ENCODE measurements at regions not wholly inside any gene's neighbourhood (a gene's known extent, or its start where the extent isn't known, plus 50 kb on each side); places are given as distances from the start of the nearest gene placed in this dataset.
A peak's percentile ranks its signal among the peaks of the same experiment; 100 is the strongest.
"Not testable (repeated sequence)": the region's sequence is repeated elsewhere in the genome, so short reads cannot be mapped to it uniquely, and the experiment has no call there.

- DNase-seq = no peak
Observed at GRCh38 chr9:38253200-38253599, 139.3 kb upstream of the ALDH1B1 start.

DNA sequence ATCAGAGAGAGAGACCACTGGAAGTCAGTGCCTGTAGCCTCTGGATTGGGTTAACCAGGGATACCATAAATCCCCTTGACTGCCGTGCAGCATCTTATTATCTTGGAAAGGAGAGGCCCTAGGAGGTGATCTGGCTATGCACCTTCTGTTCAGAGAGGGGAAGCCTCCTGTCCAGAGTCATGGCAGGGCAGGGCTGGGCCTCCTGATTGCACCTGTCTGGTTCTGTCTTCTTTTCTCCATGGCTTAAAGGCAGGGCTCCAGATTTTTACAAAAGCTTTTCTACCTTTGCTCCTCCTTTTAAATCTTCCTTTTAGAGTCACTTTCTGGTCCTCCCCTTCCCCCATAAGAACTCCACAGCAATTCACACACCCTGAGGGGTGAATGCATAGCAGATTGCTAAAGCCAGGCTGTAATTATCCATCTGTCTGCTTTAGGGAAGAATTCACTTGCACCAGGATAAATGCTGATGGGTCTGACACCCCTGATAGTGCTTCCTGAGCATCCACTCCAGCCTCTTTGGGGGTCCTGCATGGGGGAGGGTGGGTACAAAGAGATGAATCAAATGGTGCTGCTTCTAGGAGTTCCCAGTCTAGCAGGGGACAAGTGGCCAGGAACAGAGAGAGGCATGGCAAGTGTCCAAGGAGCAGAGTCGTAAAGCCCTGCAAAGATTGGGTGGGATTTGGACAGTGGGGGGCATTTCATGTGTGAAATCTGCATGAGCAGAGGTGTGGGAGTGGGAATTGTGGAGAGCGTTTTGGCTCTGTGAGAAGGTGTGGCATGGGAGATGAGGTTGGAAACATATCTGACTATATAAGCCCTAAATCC is 141.3 kb upstream of the ALDH1B1 start:
- DNase-seq = no peak

DNA sequence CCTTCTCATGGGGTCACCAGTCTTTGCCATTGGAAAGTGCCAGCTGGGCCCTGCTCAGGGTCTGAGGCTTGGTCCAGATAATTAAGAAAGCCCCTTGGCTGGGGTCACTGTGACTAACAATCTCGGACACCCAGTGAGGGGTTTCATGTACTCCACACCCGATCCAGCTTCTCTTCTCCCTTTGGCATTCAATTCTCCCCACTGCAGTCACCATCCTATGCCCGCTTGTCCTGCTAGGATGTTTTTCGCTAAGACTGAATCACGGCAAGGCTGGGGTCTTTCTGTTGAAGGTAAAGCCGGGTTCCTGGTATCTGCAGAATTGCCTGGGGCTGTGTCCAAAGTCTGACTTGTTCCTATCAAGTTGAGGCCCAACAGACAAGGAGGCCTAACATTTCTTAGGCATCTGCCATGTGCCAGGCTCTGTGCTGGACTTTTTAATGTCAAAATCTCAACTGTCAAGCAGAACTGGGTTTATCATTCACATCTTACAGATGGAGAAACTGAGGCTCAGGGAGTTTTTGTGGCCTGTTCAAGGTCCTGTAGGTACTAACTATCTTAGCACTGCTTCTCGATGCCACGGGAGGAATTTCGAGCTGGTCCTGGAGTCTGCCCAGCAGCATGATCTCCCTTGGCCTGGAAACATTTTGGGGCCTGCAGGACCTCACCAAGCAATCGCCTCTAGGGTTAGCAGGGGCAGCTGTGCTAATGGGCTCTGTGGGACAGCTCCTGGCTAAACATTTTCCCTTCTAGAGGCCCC is 142.0 kb upstream of the ALDH1B1 start:
- no peak for DNase-seq

- no peak for DNase-seq
Observed at GRCh38 chr9:38249587-38250210, 142.8 kb upstream of the ALDH1B1 start.

DNA sequence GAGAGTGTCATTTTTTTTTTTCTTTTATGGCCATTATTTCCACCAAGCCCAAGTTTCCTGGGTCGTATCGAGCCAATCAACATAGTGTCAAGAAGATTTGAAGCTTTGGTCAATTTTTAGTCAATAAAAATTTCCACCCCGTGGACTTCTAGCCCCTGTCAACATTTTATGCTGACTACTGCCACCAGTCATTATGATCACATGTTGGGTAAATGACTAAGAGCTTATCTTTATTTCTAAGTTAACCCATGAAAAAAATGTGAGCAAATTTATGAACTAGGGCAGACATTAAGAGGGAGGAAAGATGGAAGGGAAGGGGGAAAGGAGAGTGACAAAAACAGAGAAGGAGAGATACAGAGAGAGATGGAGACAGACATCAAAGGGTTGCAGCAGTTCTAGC is 143.5 kb upstream of the ALDH1B1 start:
- DNase-seq = no peak

- DNase-seq = no peak
Observed at GRCh38 chr9:38246833-38247232, 145.7 kb upstream of the ALDH1B1 start.

GRCh38 chr9:38244971-38245370 is 147.5 kb upstream of the ALDH1B1 start:
- no peak for DNase-seq

- no peak for DNase-seq
Observed at GRCh38 chr9:38243993-38244392, 148.5 kb upstream of the ALDH1B1 start.

DNA sequence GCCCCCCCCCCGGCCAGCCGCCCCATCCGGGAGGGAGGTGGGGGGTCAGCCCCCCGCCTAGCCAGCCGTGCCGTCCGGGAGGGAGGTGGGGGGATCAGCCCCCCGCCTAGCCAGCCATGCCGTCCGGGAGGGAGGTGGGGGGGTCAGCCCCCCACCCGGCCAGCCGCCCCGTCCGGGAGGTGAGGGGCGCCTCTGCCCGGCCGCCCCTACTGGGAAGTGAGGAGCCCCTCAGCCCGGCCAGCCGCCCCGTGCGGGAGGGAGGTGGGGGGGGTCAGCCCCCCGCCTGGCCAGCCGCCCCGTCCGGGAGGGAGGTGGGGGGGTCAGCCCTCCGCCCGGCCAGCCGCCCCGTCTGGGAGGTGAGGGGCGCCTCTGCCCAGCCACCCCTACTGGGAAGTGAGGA is 150.4 kb upstream of the ALDH1B1 start:
- not testable (repeated sequence) for DNase-seq

DNA sequence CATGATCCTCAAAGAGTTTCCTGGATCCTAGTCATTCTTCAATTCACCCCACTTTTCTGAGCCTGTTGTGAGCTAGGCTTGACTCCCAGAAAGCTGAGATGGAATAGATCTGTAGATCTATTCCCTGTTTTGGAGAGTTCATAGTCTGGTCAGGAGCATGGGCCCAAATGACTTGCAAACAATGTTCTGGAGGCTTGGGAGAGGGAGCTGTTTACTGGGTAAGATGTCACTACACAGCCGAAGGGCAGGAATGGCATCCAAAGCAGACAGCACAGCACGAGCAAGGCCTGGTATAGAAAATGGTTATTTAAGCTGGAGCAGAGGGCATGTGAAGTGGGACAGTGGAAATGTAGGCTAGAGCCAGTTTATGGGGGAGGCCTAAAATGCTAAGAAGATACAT is 152.5 kb upstream of the ALDH1B1 start:
- no peak for DNase-seq

DNA sequence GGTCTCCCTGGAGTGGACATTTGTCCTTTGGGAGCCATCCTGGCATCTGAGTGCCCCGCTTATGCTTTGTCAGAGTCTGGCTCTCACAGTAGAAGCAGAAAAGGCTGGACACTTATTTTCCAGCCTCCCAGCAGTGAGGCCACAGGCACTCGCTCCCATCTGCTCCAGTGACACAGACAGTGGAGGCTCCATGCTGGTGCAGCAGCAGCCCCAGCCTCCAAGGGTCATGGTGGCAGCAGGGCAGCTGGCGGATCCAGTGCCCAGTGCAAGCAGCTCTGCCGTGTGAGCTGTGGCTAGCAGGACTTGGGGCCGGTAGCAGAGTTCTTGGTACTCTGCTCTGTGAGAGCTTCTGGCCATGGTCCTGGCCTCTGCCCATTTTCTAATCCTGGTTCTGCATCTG is 157.3 kb upstream of the ALDH1B1 start:
- no peak for DNase-seq

DNA sequence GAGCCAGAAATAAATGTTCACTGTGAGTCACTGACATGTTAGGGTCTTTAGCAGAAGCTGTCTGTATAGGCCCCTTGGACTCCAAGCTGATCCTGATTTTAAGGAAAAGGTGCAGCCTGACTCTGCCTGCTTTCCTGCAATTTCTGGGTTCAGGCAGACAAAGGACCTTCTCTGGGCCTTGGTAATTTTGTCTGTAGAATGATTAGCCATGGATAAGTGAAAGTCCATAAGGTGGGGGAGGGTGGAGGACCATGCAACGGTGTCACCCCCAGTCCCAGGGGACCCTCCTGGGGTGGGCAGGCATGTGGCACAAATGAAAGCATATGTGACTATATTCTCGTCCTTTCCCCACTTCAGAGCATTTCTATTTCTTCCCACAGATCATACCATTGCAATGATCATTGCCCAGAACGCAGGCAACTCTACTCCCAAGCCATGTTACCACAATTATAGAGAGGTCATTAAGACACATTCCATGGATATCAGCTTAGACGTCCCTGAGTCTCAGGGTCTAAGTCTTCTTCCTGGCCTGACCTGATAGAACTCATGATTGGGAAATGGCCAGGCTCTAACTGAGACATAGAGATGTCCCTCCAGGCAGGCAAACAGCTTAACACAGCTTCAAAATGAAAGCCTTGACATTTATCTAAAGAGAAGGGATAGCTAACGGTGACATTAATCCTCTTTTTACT is 157.9 kb upstream of the ALDH1B1 start:
- DNase-seq = no peak

- DNase-seq = no peak
Observed at GRCh38 chr9:38233796-38234355, 158.6 kb upstream of the ALDH1B1 start.

- no peak for DNase-seq
Observed at GRCh38 chr9:38233343-38233742, 159.2 kb upstream of the ALDH1B1 start.

GRCh38 chr9:38232895-38233294 is 159.6 kb upstream of the ALDH1B1 start:
- no peak for DNase-seq

DNA sequence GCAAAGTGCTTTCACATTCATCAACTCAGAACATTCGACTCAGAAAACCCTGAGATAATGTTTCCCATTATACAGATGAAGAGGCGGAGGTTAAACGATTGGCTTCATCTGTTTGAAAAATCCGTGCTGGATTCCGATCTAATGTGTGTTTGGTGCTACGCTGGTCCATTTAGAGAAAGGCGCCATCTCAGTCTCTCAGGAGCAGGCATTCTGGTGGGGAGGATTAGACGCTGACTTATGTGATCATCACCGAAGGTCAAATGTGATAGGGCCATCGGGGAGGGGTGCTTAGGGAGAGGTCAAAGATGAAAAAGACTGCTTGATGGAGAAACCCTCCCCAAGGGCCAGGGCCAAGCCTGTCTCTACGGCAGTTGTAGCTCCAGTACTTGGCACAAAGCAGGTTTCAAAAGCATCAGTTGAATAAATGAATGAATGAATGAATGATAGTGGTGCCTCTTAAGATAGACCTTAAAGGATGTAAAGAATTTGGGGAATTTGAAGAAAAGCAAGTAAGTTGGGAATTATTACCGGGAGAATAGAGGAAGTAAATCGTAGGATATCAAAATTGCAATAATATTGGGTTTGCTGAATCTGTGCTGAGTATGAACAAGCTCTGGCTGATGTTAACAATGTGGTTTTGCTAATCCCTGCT is 160.6 kb upstream of the SHB start:
- no peak for DNase-seq

DNA sequence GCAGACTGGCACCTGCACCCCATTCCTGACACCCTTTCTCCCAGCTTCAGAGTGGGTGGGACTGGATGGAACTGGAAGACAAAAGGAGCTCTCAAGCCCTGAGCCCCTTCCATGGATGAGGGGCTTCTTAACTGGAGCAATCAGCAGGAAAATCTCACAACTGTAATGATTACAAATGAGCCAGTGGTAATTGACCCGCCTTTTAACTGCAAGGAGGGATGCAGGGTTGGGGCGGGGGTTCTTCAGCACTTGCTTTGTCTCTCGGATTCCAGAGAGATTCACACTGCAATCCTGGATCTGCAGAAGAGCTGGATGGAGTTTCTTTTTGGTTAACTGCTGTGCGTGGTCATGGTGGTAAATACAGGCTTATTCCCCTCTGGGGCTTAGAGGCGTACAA is 160.1 kb upstream of the SHB start:
- DNase-seq = no peak

DNA sequence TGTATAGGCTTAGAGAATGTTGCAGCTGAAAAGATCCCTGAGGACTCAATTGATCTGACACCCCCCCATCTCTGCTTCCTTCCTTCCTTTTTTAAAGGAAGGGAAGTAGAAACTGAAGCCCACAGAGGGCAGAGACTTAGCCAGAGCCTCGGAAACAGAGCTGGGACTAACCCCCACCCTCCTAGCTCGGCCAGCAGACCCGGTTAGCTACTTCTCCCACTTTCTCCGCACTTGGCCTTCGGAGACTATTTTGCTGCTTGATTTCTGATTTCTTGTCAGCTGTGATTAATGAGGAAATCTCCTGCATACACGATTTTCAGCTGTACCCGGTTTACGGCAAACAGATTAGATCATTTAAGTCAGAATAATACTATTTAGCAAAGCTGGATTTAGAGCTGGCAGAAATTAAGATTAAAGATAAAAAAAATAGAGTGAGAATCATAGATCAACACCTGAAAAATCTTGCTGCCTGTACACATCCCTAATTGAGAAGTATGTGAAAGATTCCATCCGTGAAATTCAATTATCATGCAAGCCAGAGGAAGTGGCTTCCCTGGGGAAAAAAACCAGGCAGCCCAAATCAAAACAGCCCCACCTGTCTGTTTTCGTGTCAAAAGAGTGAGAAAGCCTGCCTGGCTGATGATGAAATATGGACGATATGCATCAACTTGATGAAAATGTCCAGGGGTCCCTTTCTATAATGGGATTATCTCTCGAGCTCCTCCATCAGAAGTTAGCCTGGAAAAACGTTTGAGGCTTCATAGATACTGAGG is 159.5 kb upstream of the SHB start:
- DNase-seq = no peak

DNA sequence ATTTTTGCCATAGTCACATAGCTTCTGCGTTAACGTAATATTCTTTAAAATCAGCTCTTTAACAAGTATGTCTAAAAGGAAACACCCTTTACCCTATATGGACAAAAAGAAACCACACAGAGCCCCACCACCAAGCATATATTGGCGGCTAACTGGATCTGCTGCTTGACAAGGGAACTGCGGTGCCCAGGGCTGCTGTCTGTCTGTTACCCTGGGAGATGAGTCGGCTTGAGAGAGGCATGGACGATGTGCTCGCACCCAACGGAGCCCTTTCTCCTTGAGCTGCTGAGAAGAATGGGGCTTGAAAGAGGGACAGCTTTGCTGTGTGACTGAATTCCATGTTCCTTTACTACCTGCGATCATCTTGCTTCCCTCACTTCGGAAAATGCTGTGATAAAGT is 158.6 kb upstream of the SHB start:
- DNase-seq = peak; percentile 33

GRCh38 chr9:38227061-38227540 is 158.1 kb upstream of the SHB start:
- DNase-seq = peak; percentile 96

DNA sequence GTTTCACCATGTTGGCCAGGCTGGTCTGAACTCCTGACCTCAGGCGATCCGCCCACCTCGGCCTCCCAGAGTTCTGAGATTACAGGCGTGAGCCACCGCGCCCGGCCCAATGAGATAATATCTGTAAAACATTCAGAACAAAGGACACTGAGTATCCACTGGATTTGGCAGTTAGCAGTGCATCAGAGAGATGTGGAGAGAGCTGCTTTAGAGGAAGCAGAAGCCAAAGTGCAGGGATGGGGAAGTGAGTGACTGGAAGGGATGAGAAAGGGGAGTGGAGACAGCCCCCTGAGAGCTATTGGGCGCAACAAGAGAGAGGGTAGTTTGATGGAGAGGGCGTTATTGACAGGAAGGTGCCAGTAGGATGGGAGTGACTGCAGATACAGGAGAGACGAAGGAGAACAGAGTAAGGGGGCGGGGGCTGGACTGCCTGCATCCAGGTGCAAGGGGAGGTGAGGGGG is 157.5 kb upstream of the SHB start:
- DNase-seq = peak; percentile 76
